ENCODE measurements at regions not wholly inside any gene's neighbourhood (a gene's known extent, or its start where the extent isn't known, plus 50 kb on each side); places are given as distances from the start of the nearest gene placed in this dataset.

GRCh38 chr12:75579552-75579951 lies 68.1 kb upstream of the KRR1 start:
- DNase-seq (ENCODE audit: extremely low read depth, low read depth, low spot score) = no peak

DNA sequence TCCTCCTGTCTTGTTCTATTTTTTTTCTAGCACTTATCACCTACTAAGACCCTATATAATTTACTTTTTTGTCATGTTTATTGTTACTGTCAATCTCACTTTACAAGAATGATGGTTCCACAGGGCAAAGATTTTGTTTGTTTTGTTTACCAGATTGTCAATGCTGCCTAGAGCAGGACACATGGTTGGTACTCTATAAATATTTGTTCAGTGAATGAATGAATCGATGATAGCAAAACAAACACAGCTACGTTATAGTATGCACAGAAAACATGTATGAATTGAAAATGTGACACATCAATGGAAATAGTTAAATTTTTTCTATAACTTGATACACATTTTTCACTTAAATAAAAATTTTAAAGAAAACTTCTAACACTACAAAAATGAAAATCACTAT lies 67.1 kb upstream of the KRR1 start:
- DNase-seq (ENCODE audit: extremely low read depth, low read depth, low spot score) = no peak

GRCh38 chr12:75577812-75578211 lies 66.4 kb upstream of the KRR1 start:
- DNase-seq (ENCODE audit: extremely low read depth, low read depth, low spot score) = no peak

GRCh38 chr12:75571656-75572205 lies 60.3 kb upstream of the KRR1 start:
- no peak for DNase-seq (ENCODE audit: extremely low read depth, low read depth, low spot score)

GRCh38 chr12:75571204-75571603 lies 59.8 kb upstream of the KRR1 start:
- DNase-seq (ENCODE audit: extremely low read depth, low read depth, low spot score) = no peak

- no peak for DNase-seq (ENCODE audit: extremely low read depth, low read depth, low spot score)
These were observed 57.4 kb upstream of the KRR1 start for GRCh38 chr12:75568801-75569200.

GRCh38 chr12:75568393-75568792 lies 57.0 kb upstream of the KRR1 start:
- no peak for DNase-seq (ENCODE audit: extremely low read depth, low read depth, low spot score)

GRCh38 chr12:75565795-75566194 lies 54.4 kb upstream of the KRR1 start:
- no peak for DNase-seq (ENCODE audit: extremely low read depth, low read depth, low spot score)

GRCh38 chr12:75564852-75565251 lies 53.4 kb upstream of the KRR1 start:
- no peak for DNase-seq (ENCODE audit: extremely low read depth, low read depth, low spot score)

DNA sequence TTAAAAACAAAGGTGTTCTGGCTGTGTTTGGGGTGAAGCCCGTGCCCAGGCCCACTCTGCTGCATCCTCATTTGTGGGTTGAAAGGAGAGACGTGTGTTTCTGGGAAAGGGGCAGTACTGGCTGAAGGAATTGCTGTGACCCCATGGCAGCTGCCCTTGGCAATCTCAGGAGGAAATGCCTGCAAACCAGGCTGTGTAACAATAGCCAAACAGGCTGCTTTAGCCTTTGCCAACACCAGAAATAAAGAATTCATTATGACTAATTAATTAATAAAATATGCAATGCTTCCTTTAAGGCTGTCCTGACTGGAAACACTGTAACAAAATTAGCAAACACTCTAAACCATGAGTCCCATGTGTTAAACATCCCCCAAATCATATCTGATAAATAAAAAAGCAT lies 53.0 kb upstream of the KRR1 start:
- DNase-seq (ENCODE audit: extremely low read depth, low read depth, low spot score) = no peak

DNA sequence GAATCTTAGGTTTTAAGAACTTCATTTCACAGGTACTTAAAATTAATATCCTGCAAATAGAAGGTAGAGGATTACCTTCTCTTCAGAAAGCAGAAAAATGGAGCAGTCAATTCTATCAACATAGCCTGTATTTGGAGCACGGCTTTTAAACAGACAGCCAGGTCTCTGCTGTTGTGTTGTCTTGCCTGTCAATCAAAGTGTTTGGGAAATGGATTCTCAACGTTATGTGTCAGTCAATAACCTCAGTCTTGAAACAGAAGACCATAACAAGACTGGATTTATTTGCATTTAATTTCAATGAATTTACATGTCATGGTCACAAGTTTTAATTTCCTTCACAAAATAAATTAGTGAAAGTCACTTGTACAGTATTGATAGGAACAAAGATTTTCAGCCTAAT lies 51.9 kb upstream of the KRR1 start:
- DNase-seq (ENCODE audit: extremely low read depth, low read depth, low spot score) = no peak

DNA sequence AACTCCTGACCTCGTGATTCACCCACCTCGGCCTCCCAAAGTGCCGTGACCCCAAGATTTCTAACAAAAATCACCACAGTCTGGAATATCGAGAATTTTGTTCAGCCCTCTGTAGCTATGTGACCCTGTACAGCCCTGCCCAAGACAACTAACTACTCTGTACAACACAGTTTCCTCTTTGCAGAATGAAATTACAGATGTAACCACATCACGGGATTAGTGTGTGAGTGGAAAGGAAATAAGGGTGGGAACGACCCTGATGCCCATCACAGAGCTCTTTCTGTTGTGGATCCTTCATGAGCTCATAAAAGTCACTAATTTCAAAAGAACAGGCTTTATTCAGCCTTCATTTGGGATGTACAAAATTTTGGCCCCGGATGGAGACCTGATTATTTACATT lies 50.5 kb upstream of the KRR1 start:
- no peak for DNase-seq (ENCODE audit: extremely low read depth, low read depth, low spot score)
